ENCODE measurements at regions not wholly inside any gene's neighbourhood (a gene's known extent, or its start where the extent isn't known, plus 50 kb on each side); places are given as distances from the start of the nearest gene placed in this dataset.

- Histone ChIP-seq H3K4me3 (no peak overlapping the region), H3K27me3 (no peaks in the 10 kb centered on the region), H3K9ac (ENCODE audit: low read depth in 2 of 2, low read length in 2 of 2) (no peak overlapping the region), H3K36me3 (no peaks in the 10 kb centered on the region), H3K9me3 (no peaks in the 10 kb centered on the region), H3K4me1 (no peaks in the 10 kb centered on the region), H3K27ac (no peak overlapping the region)
- DNase-seq: no peak
- intact Hi-C loops (cut with DNase I): no loop called here
- no peak for TF ChIP-seq CTCF (IDR thresholded peaks at IDR 0.05)
Measured at GRCh38 chr4:18914182-18914581, 892.6 kb upstream of the LCORL start.

GRCh38 chr4:18894928-18895327 is 873.4 kb upstream of the LCORL start:
- Histone ChIP-seq H3K4me1 (no peaks in the 10 kb centered on the region), H3K4me3 (no peak overlapping the region), H3K36me3 (no peaks in the 10 kb centered on the region), H3K9ac (ENCODE audit: low read depth in 2 of 2, low read length in 2 of 2) (no peak overlapping the region), H3K27me3 (no peaks in the 10 kb centered on the region), H3K9me3 (no peaks in the 10 kb centered on the region), H3K27ac (no peak overlapping the region)
- DNase-seq: no peak
- TF ChIP-seq CTCF (IDR thresholded peaks at IDR 0.05): no peak
- intact Hi-C loops (cut with DNase I): no loop called here

- Histone ChIP-seq H3K27ac (no peak overlapping the region), H3K9me3 (no peaks in the 10 kb centered on the region), H3K9ac (ENCODE audit: low read depth in 2 of 2, low read length in 2 of 2) (no peak overlapping the region), H3K4me1 (no peaks in the 10 kb centered on the region), H3K4me3 (no peak overlapping the region), H3K27me3 (no peaks in the 10 kb centered on the region), H3K36me3 (no peaks in the 10 kb centered on the region)
- TF ChIP-seq CTCF (IDR thresholded peaks at IDR 0.05): no peak
- intact Hi-C loops (cut with DNase I): no loop called here
- DNase-seq: no peak
Measured at GRCh38 chr4:18882468-18882867, 860.9 kb upstream of the LCORL start.

- Histone ChIP-seq H3K4me1 (no peaks in the 10 kb centered on the region), H3K9ac (ENCODE audit: low read depth in 2 of 2, low read length in 2 of 2) (no peak overlapping the region), H3K4me3 (no peak overlapping the region), H3K36me3 (no peaks in the 10 kb centered on the region), H3K27ac (no peak overlapping the region), H3K27me3 (no peaks in the 10 kb centered on the region), H3K9me3 (no peaks in the 10 kb centered on the region)
- TF ChIP-seq CTCF (IDR thresholded peaks at IDR 0.05): no peak
- intact Hi-C loops (cut with DNase I): no loop called here
- DNase-seq: no peak
Measured at GRCh38 chr4:18881556-18881955, 860.0 kb upstream of the LCORL start.

GRCh38 chr4:18880871-18881270 is 859.3 kb upstream of the LCORL start:
- intact Hi-C loops (cut with DNase I): no loop called here
- DNase-seq: no peak
- no peak for TF ChIP-seq CTCF (IDR thresholded peaks at IDR 0.05)
- no peaks in the 10 kb centered on the region for H3K4me1 ChIP-seq
- no peaks in the 10 kb centered on the region for H3K9me3 ChIP-seq
- no peak overlapping the region for H3K9ac ChIP-seq (ENCODE audit: low read depth in 2 of 2, low read length in 2 of 2)
- no peak overlapping the region for H3K27ac ChIP-seq
- H3K4me3 ChIP-seq: no peak overlapping the region
- H3K27me3 ChIP-seq: no peaks in the 10 kb centered on the region
- H3K36me3 ChIP-seq: no peaks in the 10 kb centered on the region

- H3K27me3 ChIP-seq: no peaks in the 10 kb centered on the region
- H3K4me3 ChIP-seq: no peak overlapping the region
- no peaks in the 10 kb centered on the region for H3K9me3 ChIP-seq
- no peak for DNase-seq
- H3K27ac ChIP-seq: no peak overlapping the region
- TF ChIP-seq CTCF (IDR thresholded peaks at IDR 0.05): no peak
- intact Hi-C loops (cut with DNase I): no loop called here
- no peak overlapping the region for H3K9ac ChIP-seq (ENCODE audit: low read depth in 2 of 2, low read length in 2 of 2)
- H3K4me1 ChIP-seq: no peaks in the 10 kb centered on the region
- H3K36me3 ChIP-seq: no peaks in the 10 kb centered on the region
Measured at GRCh38 chr4:18878561-18878960, 857.0 kb upstream of the LCORL start.

All from colonic mucosa (tissue), 4 donors.